ENCODE measurements at regions not wholly inside any gene's neighbourhood (a gene's known extent, or its start where the extent isn't known, plus 50 kb on each side); places are given as distances from the start of the nearest gene placed in this dataset.

DNA sequence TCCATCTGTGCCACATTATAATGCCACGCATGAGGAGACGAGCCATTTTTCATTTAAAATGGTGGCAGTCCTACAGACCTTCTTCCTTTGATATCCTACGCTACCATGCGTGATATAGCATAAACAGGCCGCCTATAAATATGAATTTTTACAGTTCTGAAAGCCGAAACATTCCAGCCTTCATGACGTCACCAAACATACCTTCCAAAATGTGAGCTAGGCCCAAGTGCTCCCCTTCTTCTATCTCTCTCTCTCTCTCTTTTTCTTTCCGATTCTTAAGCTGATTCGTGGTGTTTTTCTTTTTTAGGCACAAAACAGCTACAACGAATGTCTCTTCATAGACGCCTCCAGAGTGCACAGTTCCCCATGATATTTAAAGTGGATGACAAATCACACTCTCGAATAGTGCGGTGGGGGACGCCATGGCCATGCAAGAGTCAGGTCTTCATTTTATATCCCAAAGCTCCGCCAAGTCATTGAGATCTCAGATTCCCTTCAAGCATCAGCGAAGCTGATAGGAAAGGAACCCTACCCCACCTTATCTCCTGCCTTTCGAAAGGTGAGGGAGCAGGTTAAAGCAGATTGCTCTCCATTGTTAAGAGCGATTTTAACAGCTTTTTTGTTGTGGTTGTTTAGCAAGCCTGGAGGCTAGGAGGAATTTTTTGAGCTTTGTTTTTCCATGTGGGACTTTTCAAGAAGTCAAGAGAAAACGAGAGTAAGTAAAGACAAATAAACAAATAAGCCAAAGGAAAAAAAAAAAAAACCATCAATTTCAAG, 436.3 kb downstream of the CMPK2 start:
- TF ChIP-seq, protein P1, sequence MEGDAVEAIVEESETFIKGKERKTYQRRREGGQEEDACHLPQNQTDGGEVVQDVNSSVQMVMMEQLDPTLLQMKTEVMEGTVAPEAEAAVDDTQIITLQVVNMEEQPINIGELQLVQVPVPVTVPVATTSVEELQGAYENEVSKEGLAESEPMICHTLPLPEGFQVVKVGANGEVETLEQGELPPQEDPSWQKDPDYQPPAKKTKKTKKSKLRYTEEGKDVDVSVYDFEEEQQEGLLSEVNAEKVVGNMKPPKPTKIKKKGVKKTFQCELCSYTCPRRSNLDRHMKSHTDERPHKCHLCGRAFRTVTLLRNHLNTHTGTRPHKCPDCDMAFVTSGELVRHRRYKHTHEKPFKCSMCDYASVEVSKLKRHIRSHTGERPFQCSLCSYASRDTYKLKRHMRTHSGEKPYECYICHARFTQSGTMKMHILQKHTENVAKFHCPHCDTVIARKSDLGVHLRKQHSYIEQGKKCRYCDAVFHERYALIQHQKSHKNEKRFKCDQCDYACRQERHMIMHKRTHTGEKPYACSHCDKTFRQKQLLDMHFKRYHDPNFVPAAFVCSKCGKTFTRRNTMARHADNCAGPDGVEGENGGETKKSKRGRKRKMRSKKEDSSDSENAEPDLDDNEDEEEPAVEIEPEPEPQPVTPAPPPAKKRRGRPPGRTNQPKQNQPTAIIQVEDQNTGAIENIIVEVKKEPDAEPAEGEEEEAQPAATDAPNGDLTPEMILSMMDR (IDR thresholded peaks at IDR 0.05; ENCODE audit: insufficient read depth, low read depth, low read length), result no peak
- no peak for TF ChIP-seq EZH2 (IDR thresholded peaks at IDR 0.05; ENCODE audit: insufficient read depth, low read length)
- Mint-ChIP-seq H3K36me3 (ENCODE audit: low read depth, unreplicated experiment) (no peaks in the 10 kb centered on the region), H3K27ac (ENCODE audit: unreplicated experiment) (no peak overlapping the region), H3K4me1 (ENCODE audit: low read depth, unreplicated experiment) (no peaks in the 10 kb centered on the region), H3K9me3 (ENCODE audit: unreplicated experiment) (no peaks in the 10 kb centered on the region), H3K27me3 (ENCODE audit: low read depth, unreplicated experiment) (no peaks in the 10 kb centered on the region), H3K4me3 (ENCODE audit: unreplicated experiment) (no peak overlapping the region)
- Histone ChIP-seq H3K4me3 (ENCODE audit: insufficient read depth, low read depth, low read length) (no peak overlapping the region), H4K20me1 (ENCODE audit: insufficient read depth, low read length) (no peaks in the 10 kb centered on the region), H3K9me3 (ENCODE audit: insufficient read depth, low read depth, low read length) (no peaks in the 10 kb centered on the region), H3K27ac (ENCODE audit: low read depth, low read length) (no peak overlapping the region), H3K4me1 (ENCODE audit: insufficient read depth, low read length) (no peaks in the 10 kb centered on the region), H2AFZ (ENCODE audit: low read depth, low read length) (no peak overlapping the region), H3K79me2 (ENCODE audit: insufficient read depth, low read length) (no peaks in the 10 kb centered on the region), H3K27me3 (ENCODE audit: insufficient read depth, low read length) (no peaks in the 10 kb centered on the region), H3K9ac (ENCODE audit: low read length) (no peak overlapping the region), H3K4me2 (ENCODE audit: low read length) (no peak overlapping the region), H3K36me3 (ENCODE audit: insufficient read depth, low read length) (no peaks in the 10 kb centered on the region)
- FAIRE-seq (no peak), DNase-seq (ENCODE audit: low read depth) (no peak)

DNA sequence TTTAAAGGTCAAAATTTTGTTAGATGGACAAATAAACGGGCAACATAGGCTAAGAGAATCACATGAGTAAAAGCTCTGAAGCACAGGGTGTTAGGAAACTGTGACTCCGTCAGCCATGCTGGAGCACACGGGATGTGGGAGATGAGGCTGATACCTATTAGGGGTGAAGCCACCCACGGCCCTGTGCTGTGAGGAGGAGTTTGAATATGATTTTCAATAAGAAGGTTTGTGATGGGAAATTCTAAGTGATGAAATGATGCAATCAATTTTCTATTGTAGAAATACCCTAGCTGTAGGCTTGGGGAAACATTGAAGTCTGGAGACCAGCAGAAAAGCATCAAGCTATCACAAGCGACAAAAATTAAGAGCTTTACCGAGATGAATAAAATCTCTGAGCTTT, 431.3 kb downstream of the CMPK2 start:
- no peak overlapping the region for H3K4me3 Mint-ChIP-seq (ENCODE audit: unreplicated experiment)
- Histone ChIP-seq H2AFZ (ENCODE audit: low read depth, low read length) (no peak overlapping the region), H3K4me1 (ENCODE audit: insufficient read depth, low read length) (no peaks in the 10 kb centered on the region), H3K4me2 (ENCODE audit: low read length) (no peak overlapping the region), H3K36me3 (ENCODE audit: insufficient read depth, low read length) (no peaks in the 10 kb centered on the region), H3K9me3 (ENCODE audit: insufficient read depth, low read depth, low read length) (no peaks in the 10 kb centered on the region), H4K20me1 (ENCODE audit: insufficient read depth, low read length) (no peaks in the 10 kb centered on the region), H3K79me2 (ENCODE audit: insufficient read depth, low read length) (no peaks in the 10 kb centered on the region), H3K9ac (ENCODE audit: low read length) (no peak overlapping the region), H3K27me3 (ENCODE audit: insufficient read depth, low read length) (no peaks in the 10 kb centered on the region), H3K27ac (ENCODE audit: low read depth, low read length) (no peak overlapping the region), H3K4me3 (ENCODE audit: insufficient read depth, low read depth, low read length) (no peak overlapping the region)
- H3K36me3 Mint-ChIP-seq (ENCODE audit: low read depth, unreplicated experiment), result no peaks in the 10 kb centered on the region
- no peaks in the 10 kb centered on the region for H3K4me1 Mint-ChIP-seq (ENCODE audit: low read depth, unreplicated experiment)
- no peaks in the 10 kb centered on the region for H3K9me3 Mint-ChIP-seq (ENCODE audit: unreplicated experiment)
- H3K27ac Mint-ChIP-seq (ENCODE audit: unreplicated experiment), result no peak overlapping the region
- DNase-seq (ENCODE audit: low read depth), result no peak
- no peaks in the 10 kb centered on the region for H3K27me3 Mint-ChIP-seq (ENCODE audit: low read depth, unreplicated experiment)
- TF ChIP-seq EZH2 (IDR thresholded peaks at IDR 0.05; ENCODE audit: insufficient read depth, low read length), result no peak
- TF ChIP-seq, protein P1 (IDR thresholded peaks at IDR 0.05; ENCODE audit: insufficient read depth, low read depth, low read length), result no peak
- no peak for FAIRE-seq

DNA sequence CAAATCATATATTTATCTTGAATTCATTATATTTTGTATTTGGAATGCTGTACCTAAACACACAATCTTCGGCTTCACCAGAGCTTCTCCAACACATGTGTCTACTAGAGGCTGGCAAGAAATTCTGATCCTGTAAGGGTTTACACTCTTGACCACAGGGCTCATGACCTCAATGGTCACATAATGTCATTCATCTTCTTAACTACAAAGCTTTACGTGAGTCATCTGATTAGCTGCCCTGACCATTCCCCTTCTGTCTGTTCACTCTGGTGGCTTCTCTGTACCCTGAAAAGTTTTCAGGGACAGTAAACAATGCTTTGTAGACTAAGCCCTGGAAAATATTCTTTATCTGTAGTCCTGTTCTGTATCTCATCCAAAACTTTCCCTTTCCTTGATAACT, 423.9 kb downstream of the CMPK2 start:
- DNase-seq (ENCODE audit: low read depth) (peak; percentile 71), FAIRE-seq (no peak)
- Mint-ChIP-seq H3K27ac (ENCODE audit: unreplicated experiment) (no peak overlapping the region), H3K4me3 (ENCODE audit: unreplicated experiment) (no peak overlapping the region), H3K9me3 (ENCODE audit: unreplicated experiment) (peaks cover 2% of the 10 kb centered on the region), H3K27me3 (ENCODE audit: low read depth, unreplicated experiment) (no peaks in the 10 kb centered on the region), H3K36me3 (ENCODE audit: low read depth, unreplicated experiment) (no peaks in the 10 kb centered on the region), H3K4me1 (ENCODE audit: low read depth, unreplicated experiment) (peaks cover 8% of the 10 kb centered on the region)
- H3K4me3 ChIP-seq (ENCODE audit: insufficient read depth, low read depth, low read length), result no peak overlapping the region
- H3K27ac ChIP-seq (ENCODE audit: low read depth, low read length), result no peak overlapping the region
- H3K9me3 ChIP-seq (ENCODE audit: insufficient read depth, low read depth, low read length), result no peaks in the 10 kb centered on the region
- no peak overlapping the region for H2AFZ ChIP-seq (ENCODE audit: low read depth, low read length)
- no peaks in the 10 kb centered on the region for H3K36me3 ChIP-seq (ENCODE audit: insufficient read depth, low read length)
- no peak overlapping the region for H3K9ac ChIP-seq (ENCODE audit: low read length)
- H3K4me2 ChIP-seq (ENCODE audit: low read length), result no peak overlapping the region
- no peaks in the 10 kb centered on the region for H4K20me1 ChIP-seq (ENCODE audit: insufficient read depth, low read length)
- TF ChIP-seq, protein P1 (IDR thresholded peaks at IDR 0.05; ENCODE audit: insufficient read depth, low read depth, low read length), result no peak
- no peak for TF ChIP-seq EZH2 (IDR thresholded peaks at IDR 0.05; ENCODE audit: insufficient read depth, low read length)
- no peaks in the 10 kb centered on the region for H3K27me3 ChIP-seq (ENCODE audit: insufficient read depth, low read length)
- H3K79me2 ChIP-seq (ENCODE audit: insufficient read depth, low read length), result no peaks in the 10 kb centered on the region
- no peaks in the 10 kb centered on the region for H3K4me1 ChIP-seq (ENCODE audit: insufficient read depth, low read length)
